22Rv1 (cell line): ENCODE measurements at regions not wholly inside any gene's neighbourhood (a gene's known extent, or its start where the extent isn't known, plus 50 kb on each side); places are given as distances from the start of the nearest gene placed in this dataset.

Experiments
- ZFX ChIP-seq: fragments of 450-650 bp; IDR thresholded peaks from 2 replicates; pipeline ENCODE4 v1.6.1; 2017; ENCODE audit warnings: antibody characterized with exemption, borderline replicate concordance
- TF ChIP-seq, protein P1 (sequence below): fragments of 450-650 bp; IDR thresholded peaks from 2 replicates; pipeline ENCODE4 v1.5.1; 2017; ENCODE audit warnings: mild to moderate bottlenecking

DNA sequence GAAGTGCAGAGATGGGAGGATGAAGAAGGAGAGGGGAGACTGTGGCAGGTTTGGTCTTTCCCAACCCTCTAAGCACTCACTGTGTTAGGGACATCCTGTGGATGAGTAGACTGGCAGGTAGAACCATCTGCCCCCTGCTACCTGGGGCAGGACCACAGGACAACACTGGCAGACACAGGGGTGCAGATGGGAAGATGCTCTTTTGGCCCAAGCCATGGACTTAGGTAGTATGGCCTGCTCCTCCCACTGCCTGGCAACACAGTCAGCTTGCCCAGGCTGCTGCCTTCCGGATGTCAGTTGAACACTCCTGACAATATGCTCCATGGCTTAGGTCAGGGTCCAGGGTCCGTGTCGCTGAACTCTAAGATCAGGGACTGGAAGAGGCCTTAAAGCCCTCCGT is 140.7 kb upstream of the NAV2 start:
- TF ChIP-seq, protein P1, sequence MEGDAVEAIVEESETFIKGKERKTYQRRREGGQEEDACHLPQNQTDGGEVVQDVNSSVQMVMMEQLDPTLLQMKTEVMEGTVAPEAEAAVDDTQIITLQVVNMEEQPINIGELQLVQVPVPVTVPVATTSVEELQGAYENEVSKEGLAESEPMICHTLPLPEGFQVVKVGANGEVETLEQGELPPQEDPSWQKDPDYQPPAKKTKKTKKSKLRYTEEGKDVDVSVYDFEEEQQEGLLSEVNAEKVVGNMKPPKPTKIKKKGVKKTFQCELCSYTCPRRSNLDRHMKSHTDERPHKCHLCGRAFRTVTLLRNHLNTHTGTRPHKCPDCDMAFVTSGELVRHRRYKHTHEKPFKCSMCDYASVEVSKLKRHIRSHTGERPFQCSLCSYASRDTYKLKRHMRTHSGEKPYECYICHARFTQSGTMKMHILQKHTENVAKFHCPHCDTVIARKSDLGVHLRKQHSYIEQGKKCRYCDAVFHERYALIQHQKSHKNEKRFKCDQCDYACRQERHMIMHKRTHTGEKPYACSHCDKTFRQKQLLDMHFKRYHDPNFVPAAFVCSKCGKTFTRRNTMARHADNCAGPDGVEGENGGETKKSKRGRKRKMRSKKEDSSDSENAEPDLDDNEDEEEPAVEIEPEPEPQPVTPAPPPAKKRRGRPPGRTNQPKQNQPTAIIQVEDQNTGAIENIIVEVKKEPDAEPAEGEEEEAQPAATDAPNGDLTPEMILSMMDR: no peak
- no peak for TF ChIP-seq ZFX
